ENCODE measurements at regions not wholly inside any gene's neighbourhood (a gene's known extent, or its start where the extent isn't known, plus 50 kb on each side); places are given as distances from the start of the nearest gene placed in this dataset.

DNA sequence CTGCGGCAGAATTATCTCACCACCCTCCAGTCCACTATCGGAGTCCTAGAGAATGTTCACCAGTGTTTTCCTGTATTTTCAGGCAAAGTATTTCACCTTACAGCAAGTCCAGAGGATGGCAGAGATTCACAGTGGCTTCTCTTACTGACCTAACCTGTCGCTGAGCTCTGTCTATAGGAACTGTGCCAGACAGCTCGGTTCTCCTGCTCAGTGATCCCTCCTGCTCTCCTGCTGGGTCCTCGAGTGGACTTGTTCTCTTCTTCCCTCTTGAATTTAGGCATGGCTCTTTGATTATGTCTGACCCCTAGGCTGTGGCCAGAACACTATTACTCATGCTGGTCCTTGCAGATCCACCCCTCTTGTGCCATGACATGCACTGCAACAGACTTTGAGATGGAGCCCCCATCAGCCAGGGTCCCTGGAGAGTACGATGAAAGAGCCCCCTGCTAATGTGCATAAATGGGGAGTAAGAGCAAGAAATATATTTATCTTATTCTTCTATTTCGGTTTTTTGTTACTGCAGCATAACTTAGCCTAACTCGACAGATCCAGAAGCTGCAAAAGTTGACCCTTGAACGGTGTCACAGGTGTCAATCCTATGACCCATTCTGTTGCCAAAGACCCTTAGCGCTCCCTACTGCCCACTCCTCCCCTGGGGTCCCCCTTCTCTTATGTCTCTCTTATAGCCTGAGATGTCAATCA, 439.4 kb downstream of the ZNF536 start:
- Histone ChIP-seq H2BK15ac (ENCODE audit: low read length) (no peak overlapping the region), H4K5ac (ENCODE audit: insufficient read length, low read depth, low read length) (no peak overlapping the region), H3K9ac (replicated peaks in 1 of 4; ENCODE audit: extremely low read depth in 1 of 4, low read depth in 3 of 4, low read length in 3 of 4) (no peak overlapping the region), H4K8ac (ENCODE audit: extremely low read depth, insufficient read depth, low read length) (no peak overlapping the region), H3K9me3 (ENCODE audit: insufficient read depth in 2 of 2, low read depth in 1 of 2, low read length in 1 of 2) (0 out of 4 replicates have a peak, but pooled peaks cover 0 to 3% of the 10 kb centered on the region in 2 experiments), H3K36me3 (ENCODE audit: control insufficient read depth in 2 of 4, insufficient read depth in 4 of 4, low read length in 3 of 4) (no peaks in the 10 kb centered on the region), H3K4me3 (ENCODE audit: extremely low read depth in 1 of 4, insufficient read depth in 2 of 4, low read depth in 3 of 4, low read length in 4 of 4) (no peak overlapping the region), H3K79me1 (ENCODE audit: low read depth, low read length) (no peaks in the 10 kb centered on the region), H3K27ac (ENCODE audit: low read depth, low read length) (no peak overlapping the region), H2AFZ (ENCODE audit: low read length) (no peak overlapping the region), H2BK120ac (replicated peaks; ENCODE audit: low read depth, low read length) (no peak overlapping the region), H2AK5ac (ENCODE audit: low read depth, low read length) (no peak overlapping the region), H3K14ac (ENCODE audit: insufficient read length) (no peak overlapping the region), H2BK20ac (ENCODE audit: low read length) (no peak overlapping the region), H2BK5ac (ENCODE audit: low read depth, low read length) (no peak overlapping the region), H3K4me2 (ENCODE audit: insufficient read depth in 1 of 2, low read depth in 2 of 2, low read length in 2 of 2) (no peak overlapping the region), H3K27me3 (replicated peaks in 1 of 4; ENCODE audit: control insufficient read depth in 3 of 4, extremely low read depth in 1 of 4, insufficient read depth in 3 of 4, low read length in 3 of 4) (no peaks in the 10 kb centered on the region), H3K4ac (replicated peaks; ENCODE audit: insufficient read length, low read depth, low read length) (no peak overlapping the region), H3K4me1 (replicated peaks in 1 of 4; ENCODE audit: control insufficient read depth in 3 of 4, insufficient read depth in 4 of 4, low read length in 3 of 4) (no peaks in the 10 kb centered on the region), H3K23me2 (ENCODE audit: low read depth, low read length) (no peaks in the 10 kb centered on the region), H3K56ac (replicated peaks; ENCODE audit: insufficient read length, low read depth, low read length) (no peak overlapping the region), H3K18ac (ENCODE audit: extremely low read depth, low read length) (no peak overlapping the region), H3K23ac (ENCODE audit: insufficient read length) (no peak overlapping the region), H4K91ac (replicated peaks; ENCODE audit: insufficient read length, low read length) (no peak overlapping the region), H2BK12ac (ENCODE audit: low read depth, low read length) (no peak overlapping the region), H4K20me1 (replicated peaks in 1 of 2; ENCODE audit: control insufficient read depth in 1 of 2, insufficient read depth in 2 of 2, low read length in 2 of 2) (no peaks in the 10 kb centered on the region), H3K79me2 (ENCODE audit: control insufficient read depth in 1 of 2, insufficient read depth in 2 of 2, low read length in 2 of 2) (no peaks in the 10 kb centered on the region)
- FAIRE-seq (no peak), DNase-seq (ENCODE audit: low read depth in 1 of 2, low spot score in 2 of 2) (no peak)
- POLR2A ChIA-PET (ENCODE audit: partially characterized antibody): interaction anchor here (0.9 kb wide), 1 partner anchor 8 kb away, joined by 4 read pairs; no protein-coding TSS in a partner anchor
- TF ChIP-seq CHD2 (IDR thresholded peaks at IDR 0.05; ENCODE audit: low read length): no peak
- no peak for TF ChIP-seq RAD21 (IDR thresholded peaks at IDR 0.05 in 1 of 2, conservative IDR thresholded peaks at IDR 0.05 in 1 of 2; ENCODE audit: low read depth in 2 of 2, low read length in 2 of 2)
- no peak for TF ChIP-seq YY1 (IDR thresholded peaks at IDR 0.05; ENCODE audit: low read depth, low read length)
- CTCF ChIA-PET (ENCODE audit: partially characterized antibody): interaction anchor here (0.6 to 5.2 kb wide), 6 partner anchors 12 to 155 kb away, joined by 3 to 43 read pairs (median 4); no protein-coding TSS in a partner anchor
- WGBS, 2 experiments (ENCODE audit: extremely low coverage in 1 of 2, insufficient coverage in 1 of 2, insufficient read length in 1 of 2, insufficient replicate concordance in 2 of 2, low coverage in 1 of 2, low lambda C conversion rate in 2 of 2, missing lambda C conversion rate in 1 of 2): 90% methylated on average over 10 of the region's 10 CpGs; no CpG with 5 or more reads in 1 of the 2 experiments
